ENCODE measurements at regions not wholly inside any gene's neighbourhood (a gene's known extent, or its start where the extent isn't known, plus 50 kb on each side); places are given as distances from the start of the nearest gene placed in this dataset.

DNA sequence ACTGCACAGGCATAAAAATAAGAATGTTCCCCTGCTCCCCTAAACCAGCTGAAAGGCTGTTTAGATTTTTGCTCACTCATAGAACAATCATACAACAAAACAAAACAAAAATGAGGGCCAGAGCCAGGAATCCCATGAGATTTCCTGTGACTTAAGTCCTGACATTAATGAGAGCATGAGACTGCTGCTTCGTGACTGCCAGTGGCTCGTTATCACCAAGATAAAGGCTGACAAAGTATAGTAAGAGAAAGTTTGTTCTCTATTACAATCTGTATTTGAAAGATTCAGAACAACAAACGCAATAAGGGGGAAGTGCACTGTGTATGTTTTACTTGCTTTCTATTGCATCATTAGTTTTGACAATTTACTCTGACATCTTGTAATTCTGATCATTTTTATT, 837.1 kb upstream of the C9orf72 start:
- SMC1A ChIA-PET (ENCODE audit: uncharacterized antibody, unreplicated experiment): no interaction called here
- RAD21 ChIA-PET (ENCODE audit: unreplicated experiment): no interaction called here
- no peak overlapping the region for H3K4me2 ChIP-seq (ENCODE audit: control insufficient read depth, insufficient read depth)

More for the DNA sequence above, 837.1 kb upstream of the C9orf72 start:
- in situ Hi-C loops (cut with MboI): no loop called here
- Histone ChIP-seq H3K79me2 (ENCODE audit: control insufficient read depth, insufficient read depth, low read length) (no peaks in the 10 kb centered on the region), H3K36me3 (ENCODE audit: control insufficient read depth in 2 of 2, insufficient read depth in 2 of 2, low read length in 1 of 2) (no peaks in the 10 kb centered on the region), H3K4me3 (no peak overlapping the region), H2AFZ (ENCODE audit: control insufficient read depth, low read depth, low read length) (no peak overlapping the region), H3K4me1 (ENCODE audit: control insufficient read depth, insufficient read depth, low read length) (no peaks in the 10 kb centered on the region), H3K27ac (ENCODE audit: control insufficient read depth, insufficient read depth) (no peak overlapping the region), H3K9ac (ENCODE audit: control insufficient read depth, insufficient read depth, low read length) (no peak overlapping the region), H4K20me1 (ENCODE audit: control insufficient read depth, insufficient read depth) (no peaks in the 10 kb centered on the region), H3K9me3 (replicated peaks; ENCODE audit: control insufficient read depth, insufficient read depth, low read length) (no peaks in the 10 kb centered on the region), H3K27me3 (replicated peaks in 1 of 2; ENCODE audit: control insufficient read depth in 2 of 2, insufficient read depth in 2 of 2, low read length in 1 of 2) (no peaks in the 10 kb centered on the region)
- CTCF ChIA-PET: no interaction called here
- no peak for FAIRE-seq
- POLR2A ChIA-PET: no interaction called here
- intact Hi-C loops (cut with micrococcal nuclease; ENCODE audit: unreplicated experiment): no loop called here
- TF ChIP-seq, protein P1, sequence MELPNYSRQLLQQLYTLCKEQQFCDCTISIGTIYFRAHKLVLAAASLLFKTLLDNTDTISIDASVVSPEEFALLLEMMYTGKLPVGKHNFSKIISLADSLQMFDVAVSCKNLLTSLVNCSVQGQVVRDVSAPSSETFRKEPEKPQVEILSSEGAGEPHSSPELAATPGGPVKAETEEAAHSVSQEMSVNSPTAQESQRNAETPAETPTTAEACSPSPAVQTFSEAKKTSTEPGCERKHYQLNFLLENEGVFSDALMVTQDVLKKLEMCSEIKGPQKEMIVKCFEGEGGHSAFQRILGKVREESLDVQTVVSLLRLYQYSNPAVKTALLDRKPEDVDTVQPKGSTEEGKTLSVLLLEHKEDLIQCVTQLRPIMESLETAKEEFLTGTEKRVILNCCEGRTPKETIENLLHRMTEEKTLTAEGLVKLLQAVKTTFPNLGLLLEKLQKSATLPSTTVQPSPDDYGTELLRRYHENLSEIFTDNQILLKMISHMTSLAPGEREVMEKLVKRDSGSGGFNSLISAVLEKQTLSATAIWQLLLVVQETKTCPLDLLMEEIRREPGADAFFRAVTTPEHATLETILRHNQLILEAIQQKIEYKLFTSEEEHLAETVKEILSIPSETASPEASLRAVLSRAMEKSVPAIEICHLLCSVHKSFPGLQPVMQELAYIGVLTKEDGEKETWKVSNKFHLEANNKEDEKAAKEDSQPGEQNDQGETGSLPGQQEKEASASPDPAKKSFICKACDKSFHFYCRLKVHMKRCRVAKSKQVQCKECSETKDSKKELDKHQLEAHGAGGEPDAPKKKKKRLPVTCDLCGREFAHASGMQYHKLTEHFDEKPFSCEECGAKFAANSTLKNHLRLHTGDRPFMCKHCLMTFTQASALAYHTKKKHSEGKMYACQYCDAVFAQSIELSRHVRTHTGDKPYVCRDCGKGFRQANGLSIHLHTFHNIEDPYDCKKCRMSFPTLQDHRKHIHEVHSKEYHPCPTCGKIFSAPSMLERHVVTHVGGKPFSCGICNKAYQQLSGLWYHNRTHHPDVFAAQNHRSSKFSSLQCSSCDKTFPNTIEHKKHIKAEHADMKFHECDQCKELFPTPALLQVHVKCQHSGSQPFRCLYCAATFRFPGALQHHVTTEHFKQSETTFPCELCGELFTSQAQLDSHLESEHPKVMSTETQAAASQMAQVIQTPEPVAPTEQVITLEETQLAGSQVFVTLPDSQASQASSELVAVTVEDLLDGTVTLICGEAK (IDR thresholded peaks at IDR 0.05; ENCODE audit: borderline replicate concordance): no peak
- TF ChIP-seq CBX3 (IDR thresholded peaks at IDR 0.05; ENCODE audit: borderline replicate concordance, low read depth) (no peak), POLR2AphosphoS2 (IDR thresholded peaks at IDR 0.05; ENCODE audit: low read depth, low read length) (no peak), LARP7 (IDR thresholded peaks at IDR 0.05) (no peak), ZNF622 (IDR thresholded peaks at IDR 0.05) (no peak)
- ATAC-seq: no peak
- no peak for DNase-seq (ENCODE audit: low read depth, low spot score)
- BruUV-seq (replicated peaks): no TSS peak
- WGBS (ENCODE audit: insufficient coverage, insufficient replicate concordance, low lambda C conversion rate, missing lambda C conversion rate): 27% methylated on average over 3 of the region's 3 CpGs
